IPS DF 6.9 (cell line): ENCODE measurements at regions not wholly inside any gene's neighbourhood (a gene's known extent, or its start where the extent isn't known, plus 50 kb on each side); places are given as distances from the start of the nearest gene placed in this dataset.

ENCODE experiments used
- DNase-seq: peaks from one replicate; pipeline ENCODE4 v3.0.0-alpha.2; 2013; ENCODE audit warnings: low read depth, low spot score
- H3K27ac ChIP-seq: one replicate; pipeline ENCODE4 v1.5.1; 2013; ENCODE audit warnings: low read length, control low read depth
- H3K27me3 ChIP-seq: 2 replicates; pipeline ENCODE4 v1.6.1; 2013; ENCODE audit warnings: mild to moderate bottlenecking, low read length; ENCODE audit not compliant: control insufficient read depth, insufficient read depth
- H3K36me3 ChIP-seq: 2 replicates; pipeline ENCODE4 v1.6.1; 2013; ENCODE audit warnings: low read length; ENCODE audit not compliant: control insufficient read depth, insufficient read depth
- H3K4me1 ChIP-seq: 2 replicates; pipeline ENCODE4 v1.6.1; 2013; ENCODE audit warnings: low read length; ENCODE audit not compliant: control insufficient read depth, insufficient read depth
- H3K4me3 ChIP-seq: 2 replicates; pipeline ENCODE4 v1.5.1; 2013; ENCODE audit warnings: mild to moderate bottlenecking, low read length
- H3K9me3 ChIP-seq: 2 replicates; pipeline ENCODE4 v1.6.1; 2013; ENCODE audit warnings: low read length, inconsistent platforms; ENCODE audit not compliant: control insufficient read depth, insufficient read depth
- WGBS: extraction: QIAGEN DNeasy Blood & Tissue Kit; methylation state at CpG from one replicate; pipeline ENCODE4 v1.1.7; 2013; ENCODE audit warnings: mixed read lengths, missing lambda C conversion rate; ENCODE audit not compliant: insufficient read length, insufficient coverage; 5-methylcytosine and 5-hydroxymethylcytosine counted together

DNA sequence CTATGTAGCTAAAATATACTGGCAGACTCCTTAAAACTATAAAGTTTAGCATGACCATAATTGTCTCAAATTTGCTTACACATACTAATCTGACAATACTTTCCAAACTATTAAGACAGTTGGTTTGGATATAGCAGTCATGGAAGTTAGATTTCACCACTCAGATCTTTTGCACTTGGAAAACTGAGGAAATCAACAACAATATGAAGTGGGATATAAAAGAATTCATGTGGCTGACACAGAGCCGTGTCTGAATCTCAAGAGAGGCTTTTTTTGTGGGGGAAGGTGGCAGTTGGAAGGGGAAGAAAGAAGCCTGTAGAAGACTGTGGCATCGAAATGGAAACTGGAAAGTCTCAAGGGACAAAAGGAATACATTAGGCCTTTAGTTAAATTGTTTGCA lies 166.6 kb upstream of the FLRT2 start:
- no CpG with 5 or more reads among the region's 2 CpGs for WGBS
- no peak overlapping the region for H3K27ac ChIP-seq

DNA sequence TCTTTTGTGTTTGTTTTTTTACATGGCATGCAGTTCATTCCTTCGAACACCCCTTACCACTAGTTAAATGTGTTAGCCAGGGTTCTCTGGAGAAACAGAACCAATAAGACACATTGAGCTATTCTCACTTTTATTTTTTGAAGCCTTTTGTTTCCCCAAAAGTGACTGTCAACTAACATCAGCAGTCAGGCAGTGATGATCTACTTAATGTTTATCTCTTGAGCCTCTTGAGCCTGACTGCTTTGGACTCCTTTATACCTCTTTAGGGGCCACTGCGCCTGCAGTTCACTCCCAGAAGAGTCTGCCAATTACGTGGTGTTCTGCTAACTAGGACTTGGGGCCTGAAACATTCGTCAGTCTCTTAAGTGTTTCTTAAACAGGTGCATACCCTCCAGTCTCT lies 163.7 kb upstream of the FLRT2 start:
- Histone ChIP-seq H3K36me3 (no peaks in the 10 kb centered on the region), H3K9me3 (no peaks in the 10 kb centered on the region), H3K4me1 (no peaks in the 10 kb centered on the region), H3K27ac (no peak overlapping the region), H3K4me3 (no peak overlapping the region), H3K27me3 (no peaks in the 10 kb centered on the region)
- WGBS = no CpG with 5 or more reads among the region's 4 CpGs
- DNase-seq = no peak

More for the DNA sequence above, 166.6 kb upstream of the FLRT2 start:
- H3K36me3 ChIP-seq = no peaks in the 10 kb centered on the region
- H3K27me3 ChIP-seq = no peaks in the 10 kb centered on the region
- H3K4me1 ChIP-seq = no peaks in the 10 kb centered on the region
- no peak overlapping the region for H3K4me3 ChIP-seq
- H3K9me3 ChIP-seq = no peaks in the 10 kb centered on the region
- no peak for DNase-seq

DNA sequence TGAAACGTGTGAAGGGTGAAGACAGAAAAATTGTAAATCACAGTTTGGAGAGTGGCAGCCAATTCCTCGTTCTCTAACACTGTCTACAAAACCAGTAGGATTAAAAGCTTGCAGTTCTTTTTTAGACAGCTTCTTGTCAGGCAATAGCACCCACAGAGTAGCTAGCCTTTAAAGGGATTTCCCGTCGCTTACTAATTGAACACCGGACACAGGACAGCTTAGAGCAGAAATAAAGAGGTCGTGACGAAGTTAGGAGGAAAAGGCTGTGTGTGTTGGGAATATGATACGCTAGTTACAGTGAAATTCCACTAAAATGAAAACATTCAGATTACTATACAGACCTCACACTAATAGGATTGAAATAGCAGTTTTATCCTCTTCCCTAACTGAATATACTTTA lies 149.1 kb upstream of the FLRT2 start:
- Histone ChIP-seq H3K4me1 (no peaks in the 10 kb centered on the region), H3K4me3 (no peak overlapping the region), H3K36me3 (no peaks in the 10 kb centered on the region), H3K27ac (no peak overlapping the region), H3K9me3 (no peaks in the 10 kb centered on the region), H3K27me3 (no peaks in the 10 kb centered on the region)
- no CpG with 5 or more reads among the region's 8 CpGs for WGBS
- DNase-seq = no peak

- Histone ChIP-seq H3K36me3 (no peaks in the 10 kb centered on the region), H3K27ac (no peak overlapping the region), H3K4me1 (no peaks in the 10 kb centered on the region), H3K4me3 (no peak overlapping the region), H3K27me3 (no peaks in the 10 kb centered on the region), H3K9me3 (no peaks in the 10 kb centered on the region)
- WGBS = no CpG with 5 or more reads among the region's 1 CpG
- DNase-seq = no peak
Observed at GRCh38 chr14:85382341-85382740, 147.6 kb upstream of the FLRT2 start.

GRCh38 chr14:85387181-85387580 lies 142.8 kb upstream of the FLRT2 start:
- H3K27me3 ChIP-seq = no peaks in the 10 kb centered on the region
- WGBS = no CpG with 5 or more reads among the region's 3 CpGs

DNA sequence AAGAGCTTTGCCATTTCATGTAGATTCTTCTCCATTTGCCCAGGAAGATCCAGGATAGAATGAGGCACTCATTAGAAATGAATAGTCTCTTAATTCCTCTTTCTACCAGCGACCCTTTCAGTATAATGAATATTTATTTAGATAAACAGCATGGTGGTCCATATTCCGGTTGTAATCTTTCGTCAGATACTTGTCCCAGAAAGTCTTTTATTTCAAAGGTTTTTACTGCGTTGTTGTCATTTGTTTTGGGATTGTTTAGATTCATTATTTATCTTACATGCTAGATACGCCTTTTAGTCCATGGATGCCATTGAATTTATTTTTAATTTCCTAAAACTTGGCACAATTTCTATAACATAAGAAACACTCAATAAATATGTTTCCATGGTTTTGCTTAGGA lies 139.7 kb upstream of the FLRT2 start:
- Histone ChIP-seq H3K27me3 (no peaks in the 10 kb centered on the region), H3K4me1 (no peaks in the 10 kb centered on the region), H3K9me3 (no peaks in the 10 kb centered on the region), H3K36me3 (no peaks in the 10 kb centered on the region), H3K27ac (no peak overlapping the region), H3K4me3 (no peak overlapping the region)
- no CpG with 5 or more reads among the region's 5 CpGs for WGBS
- no peak for DNase-seq

More at GRCh38 chr14:85387181-85387580, 142.8 kb upstream of the FLRT2 start:
- no peaks in the 10 kb centered on the region for H3K4me1 ChIP-seq
- H3K27ac ChIP-seq = no peak overlapping the region
- no peaks in the 10 kb centered on the region for H3K9me3 ChIP-seq
- DNase-seq = no peak
- no peak overlapping the region for H3K4me3 ChIP-seq
- no peaks in the 10 kb centered on the region for H3K36me3 ChIP-seq

DNA sequence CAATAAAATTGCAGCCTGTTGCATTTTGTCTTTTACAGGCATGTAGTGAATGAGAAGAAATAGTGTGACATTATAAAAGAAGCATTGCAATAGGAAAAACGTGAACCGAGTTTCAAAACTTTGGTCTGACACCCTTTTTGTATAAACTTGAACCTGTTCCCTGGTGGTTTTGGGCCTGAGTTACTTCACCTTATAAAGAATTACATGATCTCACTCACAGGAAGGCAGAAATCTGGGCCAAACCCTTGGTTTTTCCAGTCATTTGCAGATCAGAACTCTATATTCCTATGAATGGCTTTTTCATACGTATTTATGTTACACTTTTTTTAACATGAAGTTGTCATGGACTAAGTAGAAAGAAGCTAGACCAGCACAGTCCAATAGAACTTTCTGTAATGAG lies 138.5 kb upstream of the FLRT2 start:
- Histone ChIP-seq H3K27ac (no peak overlapping the region), H3K4me1 (no peaks in the 10 kb centered on the region)

GRCh38 chr14:85391892-85392291 lies 138.1 kb upstream of the FLRT2 start:
- no peak overlapping the region for H3K27ac ChIP-seq
- H3K4me3 ChIP-seq = no peak overlapping the region
- no peaks in the 10 kb centered on the region for H3K27me3 ChIP-seq
- H3K9me3 ChIP-seq = no peaks in the 10 kb centered on the region
- no CpG with 5 or more reads among the region's 3 CpGs for WGBS
- DNase-seq = no peak
- no peaks in the 10 kb centered on the region for H3K4me1 ChIP-seq
- no peaks in the 10 kb centered on the region for H3K36me3 ChIP-seq

More for the DNA sequence above, 138.5 kb upstream of the FLRT2 start:
- no peak for DNase-seq
- Histone ChIP-seq H3K9me3 (no peaks in the 10 kb centered on the region), H3K4me3 (no peak overlapping the region), H3K27me3 (no peaks in the 10 kb centered on the region), H3K36me3 (no peaks in the 10 kb centered on the region)
- WGBS = no CpG with 5 or more reads among the region's 3 CpGs

DNA sequence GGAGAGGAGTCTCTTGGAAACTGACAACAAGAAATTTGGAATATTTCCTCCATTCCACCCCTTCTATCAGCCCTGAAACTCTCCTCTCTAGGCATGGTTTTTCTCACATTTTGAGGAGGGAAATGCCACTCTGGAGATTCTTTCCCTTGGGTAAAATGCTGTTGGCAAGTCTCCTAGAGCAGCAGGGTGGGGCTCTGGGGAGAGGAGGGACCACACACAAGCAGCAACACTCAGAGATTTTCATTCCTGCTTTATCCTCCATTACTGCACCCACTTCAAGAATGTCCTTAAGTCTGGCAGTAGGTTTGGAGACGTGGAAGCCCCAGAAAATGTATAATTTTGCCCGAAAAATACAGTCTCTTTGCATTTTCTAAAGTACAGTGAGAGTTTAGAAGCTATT lies 130.8 kb upstream of the FLRT2 start:
- H3K9me3 ChIP-seq = no peaks in the 10 kb centered on the region
- no peak for DNase-seq
- H3K4me1 ChIP-seq = no peaks in the 10 kb centered on the region
- no peaks in the 10 kb centered on the region for H3K27me3 ChIP-seq
- no peaks in the 10 kb centered on the region for H3K36me3 ChIP-seq
- H3K4me3 ChIP-seq = no peak overlapping the region
- H3K27ac ChIP-seq = no peak overlapping the region
- WGBS = no CpG with 5 or more reads among the region's 2 CpGs

- no peak for DNase-seq
- Histone ChIP-seq H3K9me3 (no peaks in the 10 kb centered on the region), H3K4me3 (no peak overlapping the region), H3K4me1 (no peaks in the 10 kb centered on the region), H3K36me3 (no peaks in the 10 kb centered on the region), H3K27me3 (no peaks in the 10 kb centered on the region), H3K27ac (no peak overlapping the region)
- WGBS = no CpG with 5 or more reads among the region's 3 CpGs
Observed at GRCh38 chr14:85400678-85401077, 129.3 kb upstream of the FLRT2 start.

GRCh38 chr14:85401384-85401783 lies 128.6 kb upstream of the FLRT2 start:
- Histone ChIP-seq H3K27me3 (no peaks in the 10 kb centered on the region), H3K27ac (no peak overlapping the region), H3K4me1 (no peaks in the 10 kb centered on the region), H3K9me3 (no peaks in the 10 kb centered on the region), H3K36me3 (no peaks in the 10 kb centered on the region), H3K4me3 (no peak overlapping the region)
- WGBS = no CpG with 5 or more reads among the region's 1 CpG
- DNase-seq = no peak
